ENCODE measurements at regions not wholly inside any gene's neighbourhood (a gene's known extent, or its start where the extent isn't known, plus 50 kb on each side); places are given as distances from the start of the nearest gene placed in this dataset.

GRCh38 chr4:77376788-77377460, 219.9 kb downstream of the CCNG2 start:
- TF ChIP-seq CTCF (conservative IDR thresholded peaks at IDR 0.05; ENCODE audit: low read length) = no peak
- DNase-seq (ENCODE audit: low read depth) = no peak
- no peak overlapping the region for H3K4me3 ChIP-seq (ENCODE audit: low read length)

DNA sequence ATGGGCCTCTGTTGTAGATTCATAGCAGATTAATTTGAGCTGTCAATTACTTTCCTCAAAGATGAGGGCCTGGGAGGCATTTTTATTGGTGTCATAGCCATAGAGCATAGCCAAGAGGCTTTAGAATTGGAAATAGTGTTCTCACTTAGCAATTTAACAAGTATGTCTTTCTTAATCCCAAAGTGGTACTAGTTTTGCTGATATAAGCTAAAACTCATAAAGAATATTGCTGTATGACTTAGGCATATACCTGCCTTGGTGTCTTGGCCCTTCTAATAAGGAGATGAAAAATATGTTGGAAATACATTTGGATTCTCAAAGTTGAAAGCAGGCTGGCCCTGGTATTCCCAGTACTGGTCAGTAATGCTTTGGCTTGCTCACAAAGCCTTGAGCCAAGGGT, 221.5 kb upstream of the CXCL13 start:
- H3K4me3 ChIP-seq (ENCODE audit: low read length) = no peak overlapping the region
- no peak for TF ChIP-seq CTCF (conservative IDR thresholded peaks at IDR 0.05; ENCODE audit: low read length)
- no peak for DNase-seq (ENCODE audit: low read depth)

DNA sequence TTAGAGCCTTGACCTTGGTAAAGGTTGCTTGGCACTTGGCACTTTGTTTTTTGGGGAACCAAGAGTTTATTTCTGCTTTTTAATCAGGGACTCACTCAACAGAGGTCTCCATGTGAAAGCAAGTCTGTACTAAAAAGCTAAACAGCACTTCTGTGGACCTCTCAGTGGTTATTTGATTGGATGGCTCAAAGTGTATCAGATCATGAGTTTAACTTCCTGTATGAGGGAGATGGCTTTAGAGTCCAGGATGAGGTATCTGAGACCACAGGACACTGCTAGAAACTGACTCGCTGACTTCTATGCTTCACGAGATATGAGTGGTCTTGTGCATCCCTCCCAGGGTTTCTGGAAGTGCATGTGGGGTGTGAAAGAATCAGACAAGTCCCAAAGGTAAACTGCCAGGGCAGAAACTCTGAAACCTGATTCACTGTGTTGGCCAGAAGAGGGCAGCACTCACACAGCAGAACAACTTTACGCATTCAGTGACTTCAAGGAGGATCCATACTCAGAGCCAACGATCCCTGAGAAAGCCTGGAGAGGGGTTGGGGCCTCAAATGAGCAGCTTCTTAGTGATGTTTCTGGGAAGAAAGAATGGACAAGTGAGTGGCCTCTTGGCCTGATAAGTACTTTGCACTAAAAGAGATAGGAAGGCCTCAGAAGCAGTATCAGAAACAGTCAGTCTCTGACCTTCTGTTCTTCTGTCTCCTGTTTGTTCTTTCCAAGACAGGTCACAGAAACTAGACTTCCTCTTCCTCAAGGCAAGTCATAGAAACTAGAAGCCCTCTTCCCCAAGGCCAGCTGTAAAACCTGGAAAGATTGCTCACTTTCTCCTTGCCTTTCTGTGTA, 220.3 kb upstream of the CXCL13 start:
- peak; percentile 67 for DNase-seq (ENCODE audit: low read depth)
- peak; percentile 96 for TF ChIP-seq CTCF (conservative IDR thresholded peaks at IDR 0.05; ENCODE audit: low read length)
- H3K4me3 ChIP-seq (ENCODE audit: low read length) = no peak overlapping the region

- DNase-seq (ENCODE audit: low read depth) = no peak
- H3K4me3 ChIP-seq (ENCODE audit: low read length) = no peak overlapping the region
- TF ChIP-seq CTCF (conservative IDR thresholded peaks at IDR 0.05; ENCODE audit: low read length) = no peak
Measured at GRCh38 chr4:77393996-77394395, 211.6 kb upstream of the CXCL13 start.

GRCh38 chr4:77395481-77395880, 210.1 kb upstream of the CXCL13 start:
- no peak for TF ChIP-seq CTCF (conservative IDR thresholded peaks at IDR 0.05; ENCODE audit: low read length)
- no peak for DNase-seq (ENCODE audit: low read depth)

GRCh38 chr4:77398256-77398655, 207.4 kb upstream of the CXCL13 start:
- DNase-seq (ENCODE audit: low read depth) = no peak
- no peak for TF ChIP-seq CTCF (conservative IDR thresholded peaks at IDR 0.05; ENCODE audit: low read length)

More at GRCh38 chr4:77395481-77395880, 210.1 kb upstream of the CXCL13 start:
- no peak overlapping the region for H3K4me3 ChIP-seq (ENCODE audit: low read length)

GRCh38 chr4:77399831-77400230, 205.8 kb upstream of the CXCL13 start:
- DNase-seq (ENCODE audit: low read depth) = no peak
- no peak for TF ChIP-seq CTCF (conservative IDR thresholded peaks at IDR 0.05; ENCODE audit: low read length)
- no peak overlapping the region for H3K4me3 ChIP-seq (ENCODE audit: low read length)

More at GRCh38 chr4:77398256-77398655, 207.4 kb upstream of the CXCL13 start:
- H3K4me3 ChIP-seq (ENCODE audit: low read length) = no peak overlapping the region

Measured in AG10803 (cell line).